ENCODE measurements at regions not wholly inside any gene's neighbourhood (a gene's known extent, or its start where the extent isn't known, plus 50 kb on each side); places are given as distances from the start of the nearest gene placed in this dataset.

DNA sequence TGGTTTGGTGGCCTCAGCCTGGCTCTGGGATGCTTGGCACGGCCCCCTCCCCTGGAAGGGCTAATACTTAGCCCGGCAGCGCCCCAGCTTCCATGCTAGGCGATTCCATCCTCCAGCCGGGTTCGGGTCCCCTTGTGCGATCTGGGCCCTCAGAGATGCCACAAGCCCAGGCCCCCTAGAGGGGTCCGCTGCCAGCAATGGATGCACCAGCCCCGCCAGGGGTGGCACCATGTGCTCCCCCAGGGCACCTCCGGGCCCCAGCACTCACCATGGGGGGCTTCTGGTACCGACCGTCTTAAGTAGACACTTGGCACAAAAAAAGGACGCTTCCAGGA lies 125.7 kb upstream of the KCTD7 start:
- TF ChIP-seq, protein P1, sequence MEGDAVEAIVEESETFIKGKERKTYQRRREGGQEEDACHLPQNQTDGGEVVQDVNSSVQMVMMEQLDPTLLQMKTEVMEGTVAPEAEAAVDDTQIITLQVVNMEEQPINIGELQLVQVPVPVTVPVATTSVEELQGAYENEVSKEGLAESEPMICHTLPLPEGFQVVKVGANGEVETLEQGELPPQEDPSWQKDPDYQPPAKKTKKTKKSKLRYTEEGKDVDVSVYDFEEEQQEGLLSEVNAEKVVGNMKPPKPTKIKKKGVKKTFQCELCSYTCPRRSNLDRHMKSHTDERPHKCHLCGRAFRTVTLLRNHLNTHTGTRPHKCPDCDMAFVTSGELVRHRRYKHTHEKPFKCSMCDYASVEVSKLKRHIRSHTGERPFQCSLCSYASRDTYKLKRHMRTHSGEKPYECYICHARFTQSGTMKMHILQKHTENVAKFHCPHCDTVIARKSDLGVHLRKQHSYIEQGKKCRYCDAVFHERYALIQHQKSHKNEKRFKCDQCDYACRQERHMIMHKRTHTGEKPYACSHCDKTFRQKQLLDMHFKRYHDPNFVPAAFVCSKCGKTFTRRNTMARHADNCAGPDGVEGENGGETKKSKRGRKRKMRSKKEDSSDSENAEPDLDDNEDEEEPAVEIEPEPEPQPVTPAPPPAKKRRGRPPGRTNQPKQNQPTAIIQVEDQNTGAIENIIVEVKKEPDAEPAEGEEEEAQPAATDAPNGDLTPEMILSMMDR (IDR thresholded peaks at IDR 0.05; ENCODE audit: extremely low read depth in 1 of 2, insufficient read depth in 1 of 2, low read depth in 1 of 2, low read length in 2 of 2) = no peak
- TF ChIP-seq GATA2 (IDR thresholded peaks at IDR 0.05; ENCODE audit: insufficient read depth, insufficient read length, low read depth, low read length) = no peak
